ENCODE measurements at regions not wholly inside any gene's neighbourhood (a gene's known extent, or its start where the extent isn't known, plus 50 kb on each side); places are given as distances from the start of the nearest gene placed in this dataset.

DNA sequence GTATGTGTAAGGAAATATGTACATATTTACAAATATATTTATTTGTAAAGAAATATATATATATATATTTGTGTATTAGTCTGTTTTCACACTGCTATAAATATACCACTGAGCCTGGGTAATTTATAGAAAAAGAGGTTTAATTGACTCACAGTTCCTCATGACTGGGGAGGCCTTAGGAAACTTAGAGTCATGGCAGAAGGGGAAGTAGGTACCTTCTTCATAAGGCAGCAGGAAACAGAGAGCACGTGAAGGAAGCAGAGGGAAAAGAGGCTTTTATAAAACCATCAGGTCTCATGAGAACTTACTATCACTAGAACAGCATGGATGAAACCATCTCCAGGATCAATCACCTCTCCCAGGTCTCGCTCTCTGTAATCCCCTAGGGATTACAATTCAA lies 644.5 kb upstream of the HS3ST5 start:
- Histone ChIP-seq H3K4me2 (ENCODE audit: low read depth, low read length) (no peak overlapping the region), H3K9me3 (replicated peaks; ENCODE audit: insufficient read depth, low read length) (no peaks in the 10 kb centered on the region)
- TF ChIP-seq EZH2phosphoT487 (IDR thresholded peaks at IDR 0.05; ENCODE audit: low read length) = no peak
- no peak for TF ChIP-seq EZH2 (optimal IDR thresholded peaks at IDR 0.05; ENCODE audit: low read depth, low read length)
- TF ChIP-seq, protein P1, sequence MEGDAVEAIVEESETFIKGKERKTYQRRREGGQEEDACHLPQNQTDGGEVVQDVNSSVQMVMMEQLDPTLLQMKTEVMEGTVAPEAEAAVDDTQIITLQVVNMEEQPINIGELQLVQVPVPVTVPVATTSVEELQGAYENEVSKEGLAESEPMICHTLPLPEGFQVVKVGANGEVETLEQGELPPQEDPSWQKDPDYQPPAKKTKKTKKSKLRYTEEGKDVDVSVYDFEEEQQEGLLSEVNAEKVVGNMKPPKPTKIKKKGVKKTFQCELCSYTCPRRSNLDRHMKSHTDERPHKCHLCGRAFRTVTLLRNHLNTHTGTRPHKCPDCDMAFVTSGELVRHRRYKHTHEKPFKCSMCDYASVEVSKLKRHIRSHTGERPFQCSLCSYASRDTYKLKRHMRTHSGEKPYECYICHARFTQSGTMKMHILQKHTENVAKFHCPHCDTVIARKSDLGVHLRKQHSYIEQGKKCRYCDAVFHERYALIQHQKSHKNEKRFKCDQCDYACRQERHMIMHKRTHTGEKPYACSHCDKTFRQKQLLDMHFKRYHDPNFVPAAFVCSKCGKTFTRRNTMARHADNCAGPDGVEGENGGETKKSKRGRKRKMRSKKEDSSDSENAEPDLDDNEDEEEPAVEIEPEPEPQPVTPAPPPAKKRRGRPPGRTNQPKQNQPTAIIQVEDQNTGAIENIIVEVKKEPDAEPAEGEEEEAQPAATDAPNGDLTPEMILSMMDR (IDR thresholded peaks at IDR 0.05; ENCODE audit: low read length) = no peak

DNA sequence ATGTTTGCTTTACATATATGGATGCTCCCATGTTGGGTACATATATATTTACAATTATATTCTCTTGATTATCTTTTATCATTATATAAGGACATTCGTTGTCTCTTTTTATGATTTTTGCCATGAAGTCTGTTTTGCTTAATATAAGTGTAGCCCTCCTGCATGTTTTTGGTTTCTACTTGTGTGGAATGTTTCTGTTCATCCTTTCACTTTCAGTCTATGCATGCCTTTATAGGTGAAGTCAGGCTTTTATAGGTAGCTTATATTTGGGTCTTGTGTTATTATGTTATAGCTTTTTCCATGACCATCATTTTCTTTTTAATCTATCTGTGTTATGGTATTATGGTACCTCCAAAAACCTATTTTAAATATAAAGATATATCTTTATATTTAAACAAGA lies 612.5 kb upstream of the HS3ST5 start:
- H3K9me2 ChIP-seq (replicated peaks; ENCODE audit: insufficient read depth, low read length) = no peaks in the 10 kb centered on the region
- no peak overlapping the region for H3K4me3 ChIP-seq (ENCODE audit: low read length)
- H3K27ac ChIP-seq (ENCODE audit: low read length) = no peak overlapping the region
- no peaks in the 10 kb centered on the region for H3F3A ChIP-seq (ENCODE audit: insufficient read depth, low read length)
- DNase-seq = peak; percentile 20
- TF ChIP-seq EZH2phosphoT487 (IDR thresholded peaks at IDR 0.05; ENCODE audit: low read length) = no peak
- TF ChIP-seq, protein P1 (IDR thresholded peaks at IDR 0.05; ENCODE audit: low read length) = no peak
- no peak for TF ChIP-seq EZH2 (optimal IDR thresholded peaks at IDR 0.05; ENCODE audit: low read depth, low read length)
- H3K27me3 ChIP-seq (replicated peaks; ENCODE audit: insufficient read depth, low read length) = no peaks in the 10 kb centered on the region
- H3K79me2 ChIP-seq (ENCODE audit: low read length) = no peaks in the 10 kb centered on the region
- no peaks in the 10 kb centered on the region for H3K4me1 ChIP-seq (ENCODE audit: low read length)
- no peaks in the 10 kb centered on the region for H3K36me3 ChIP-seq (replicated peaks; ENCODE audit: insufficient read depth, low read length)
- no peak overlapping the region for H3K9ac ChIP-seq (ENCODE audit: low read length)
- no peak overlapping the region for H2AFZ ChIP-seq (ENCODE audit: low read length)
- no peaks in the 10 kb centered on the region for H4K20me1 ChIP-seq (ENCODE audit: insufficient read depth, low read length)
- no peaks in the 10 kb centered on the region for H3K9me3 ChIP-seq (replicated peaks; ENCODE audit: insufficient read depth, low read length)
- no peak overlapping the region for H3K4me2 ChIP-seq (ENCODE audit: low read depth, low read length)

More for the DNA sequence above, 644.5 kb upstream of the HS3ST5 start:
- Histone ChIP-seq H3K4me3 (ENCODE audit: low read length) (no peak overlapping the region), H3K79me2 (ENCODE audit: low read length) (no peaks in the 10 kb centered on the region), H3K27ac (ENCODE audit: low read length) (no peak overlapping the region), H3K27me3 (replicated peaks; ENCODE audit: insufficient read depth, low read length) (no peaks in the 10 kb centered on the region), H3K36me3 (replicated peaks; ENCODE audit: insufficient read depth, low read length) (no peaks in the 10 kb centered on the region), H3F3A (ENCODE audit: insufficient read depth, low read length) (no peaks in the 10 kb centered on the region), H3K9ac (ENCODE audit: low read length) (no peak overlapping the region), H3K4me1 (ENCODE audit: low read length) (no peaks in the 10 kb centered on the region), H4K20me1 (ENCODE audit: insufficient read depth, low read length) (no peaks in the 10 kb centered on the region), H3K9me2 (replicated peaks; ENCODE audit: insufficient read depth, low read length) (no peaks in the 10 kb centered on the region), H2AFZ (ENCODE audit: low read length) (no peak overlapping the region)
- DNase-seq = no peak

DNA sequence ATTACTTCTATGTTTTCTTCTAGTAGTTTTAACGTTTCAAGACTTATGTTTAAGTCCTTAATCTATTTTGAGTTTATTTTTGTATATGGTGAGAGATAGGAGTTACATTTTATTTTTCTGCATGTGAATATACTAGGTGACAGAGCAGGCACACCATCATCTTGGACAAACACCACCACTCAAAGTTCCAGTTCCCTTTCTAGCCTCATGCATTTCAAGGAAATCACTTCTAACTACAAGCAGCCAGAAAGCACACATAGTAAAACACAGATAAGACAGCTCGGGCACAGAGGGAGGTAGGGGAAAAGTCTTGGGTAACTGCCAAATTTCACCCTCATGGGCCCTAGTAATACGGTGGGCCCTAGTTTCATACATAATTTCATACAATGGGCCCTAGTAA lies 609.4 kb upstream of the HS3ST5 start:
- no peaks in the 10 kb centered on the region for H3F3A ChIP-seq (ENCODE audit: insufficient read depth, low read length)
- no peaks in the 10 kb centered on the region for H3K36me3 ChIP-seq (replicated peaks; ENCODE audit: insufficient read depth, low read length)
- no peak overlapping the region for H3K4me3 ChIP-seq (ENCODE audit: low read length)
- no peak for DNase-seq
- no peaks in the 10 kb centered on the region for H3K4me1 ChIP-seq (ENCODE audit: low read length)
- no peak overlapping the region for H3K27ac ChIP-seq (ENCODE audit: low read length)
- H3K9ac ChIP-seq (ENCODE audit: low read length) = no peak overlapping the region
- no peaks in the 10 kb centered on the region for H3K9me3 ChIP-seq (replicated peaks; ENCODE audit: insufficient read depth, low read length)
- H3K79me2 ChIP-seq (ENCODE audit: low read length) = no peaks in the 10 kb centered on the region
- no peaks in the 10 kb centered on the region for H3K9me2 ChIP-seq (replicated peaks; ENCODE audit: insufficient read depth, low read length)
- no peaks in the 10 kb centered on the region for H4K20me1 ChIP-seq (ENCODE audit: insufficient read depth, low read length)
- TF ChIP-seq, protein P1 (IDR thresholded peaks at IDR 0.05; ENCODE audit: low read length) = no peak
- no peak for TF ChIP-seq EZH2phosphoT487 (IDR thresholded peaks at IDR 0.05; ENCODE audit: low read length)
- no peak for TF ChIP-seq EZH2 (optimal IDR thresholded peaks at IDR 0.05; ENCODE audit: low read depth, low read length)
- H3K4me2 ChIP-seq (ENCODE audit: low read depth, low read length) = no peak overlapping the region
- H3K27me3 ChIP-seq (replicated peaks; ENCODE audit: insufficient read depth, low read length) = no peaks in the 10 kb centered on the region
- H2AFZ ChIP-seq (ENCODE audit: low read length) = no peak overlapping the region
